ENCODE measurements at regions not wholly inside any gene's neighbourhood (a gene's known extent, or its start where the extent isn't known, plus 50 kb on each side); places are given as distances from the start of the nearest gene placed in this dataset.

DNA sequence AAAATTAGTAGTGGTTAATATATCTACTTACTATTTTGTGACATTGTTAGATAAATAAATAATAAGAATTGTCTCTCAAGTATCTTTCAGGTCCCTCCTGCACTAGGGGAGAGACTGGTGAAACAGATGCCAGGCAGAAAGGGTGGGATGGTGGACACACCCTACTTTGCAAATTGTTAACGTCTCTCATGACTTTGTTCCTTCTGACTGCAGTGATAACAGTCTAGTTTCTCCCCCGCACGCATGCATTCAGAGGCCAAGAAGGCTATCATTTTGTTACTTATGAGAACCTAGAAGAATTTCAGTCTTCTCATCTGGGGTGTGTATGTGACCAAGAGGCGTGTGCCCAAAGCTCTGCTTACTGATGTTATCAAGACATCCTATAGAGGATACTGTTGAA, 152.3 kb downstream of the EDN1 start:
- TF ChIP-seq, protein P1, sequence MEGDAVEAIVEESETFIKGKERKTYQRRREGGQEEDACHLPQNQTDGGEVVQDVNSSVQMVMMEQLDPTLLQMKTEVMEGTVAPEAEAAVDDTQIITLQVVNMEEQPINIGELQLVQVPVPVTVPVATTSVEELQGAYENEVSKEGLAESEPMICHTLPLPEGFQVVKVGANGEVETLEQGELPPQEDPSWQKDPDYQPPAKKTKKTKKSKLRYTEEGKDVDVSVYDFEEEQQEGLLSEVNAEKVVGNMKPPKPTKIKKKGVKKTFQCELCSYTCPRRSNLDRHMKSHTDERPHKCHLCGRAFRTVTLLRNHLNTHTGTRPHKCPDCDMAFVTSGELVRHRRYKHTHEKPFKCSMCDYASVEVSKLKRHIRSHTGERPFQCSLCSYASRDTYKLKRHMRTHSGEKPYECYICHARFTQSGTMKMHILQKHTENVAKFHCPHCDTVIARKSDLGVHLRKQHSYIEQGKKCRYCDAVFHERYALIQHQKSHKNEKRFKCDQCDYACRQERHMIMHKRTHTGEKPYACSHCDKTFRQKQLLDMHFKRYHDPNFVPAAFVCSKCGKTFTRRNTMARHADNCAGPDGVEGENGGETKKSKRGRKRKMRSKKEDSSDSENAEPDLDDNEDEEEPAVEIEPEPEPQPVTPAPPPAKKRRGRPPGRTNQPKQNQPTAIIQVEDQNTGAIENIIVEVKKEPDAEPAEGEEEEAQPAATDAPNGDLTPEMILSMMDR (IDR thresholded peaks at IDR 0.05; ENCODE audit: insufficient read depth, low read depth, low read length): no peak
- no peak for TF ChIP-seq EZH2 (IDR thresholded peaks at IDR 0.05; ENCODE audit: insufficient read depth, low read length)

Measured in astrocyte (in vitro differentiated cells and primary cell).